GM12878 (cell line): ENCODE measurements at regions not wholly inside any gene's neighbourhood (a gene's known extent, or its start where the extent isn't known, plus 50 kb on each side); places are given as distances from the start of the nearest gene placed in this dataset.

Experiments
- ATAC-seq: fragments of 200-7000 bp; cut with Tn5 transposase; 3 replicates; pipeline ENCODE4 v1.9.1; 2020; ENCODE audit warnings: mild to moderate bottlenecking, moderate library complexity
- BruUV-seq: library from RNA; stranded (reverse); fragments of 400-500 nt; replicated peaks from 2 replicates; lab custom pipeline; 2021; lab: Mats Ljungman, UMichigan
- CTCF ChIA-PET: fragments of 300-600 bp; sonication (Branson Sonifier 250); formaldehyde crosslinking; extraction: SDS; loops from one replicate; lab custom pipeline; 2021; ENCODE audit warnings: inconsistent platforms; lab: Yijun Ruan, JAX
- POLR2A ChIA-PET: fragments of 350-600 bp; formaldehyde crosslinking; extraction: SDS; loops from one replicate; lab custom pipeline; 2021; ENCODE audit warnings: inconsistent platforms; lab: Charles Lee
- RAD21 ChIA-PET: fragments of 300-600 bp; sonication (Branson Sonifier 250); formaldehyde crosslinking; loops from one replicate; lab custom pipeline; 2023; ENCODE audit warnings: antibody characterized with exemption; ENCODE audit not compliant: unreplicated experiment; lab: Charles Lee
- SMC1A ChIA-PET: fragments of 300-600 bp; sonication (Branson Sonifier 250); formaldehyde crosslinking; loops from one replicate; lab custom pipeline; 2023; ENCODE audit not compliant: unreplicated experiment, uncharacterized antibody; lab: Charles Lee
- DNase-seq: peaks from one replicate; pipeline ENCODE4 v3.0.0-alpha.2; 2011; ENCODE audit warnings: low read depth, low spot score
- FAIRE-seq: peaks from 3 replicates; lab custom pipeline; 2011; peaks lifted over from hg19 to GRCh38; lab: Jason Lieb, UNC
- H2AFZ ChIP-seq: 2 replicates; pipeline ENCODE4 v1.6.0; 2011; ENCODE audit warnings: low read depth, low read length, control low read depth; ENCODE audit not compliant: control insufficient read depth
- H3K27ac ChIP-seq: 2 replicates; pipeline ENCODE4 v1.5.1; 2011; ENCODE audit warnings: control low read depth; ENCODE audit not compliant: control insufficient read depth, insufficient read depth
- H3K27me3 ChIP-seq, 2 experiments: replicated peaks in 1 of 2; 2 replicates each; pipeline versions ENCODE4 v1.6.0 to v1.6.1; 2011; ENCODE audit warnings: low read length in 1 of 2; ENCODE audit not compliant: control insufficient read depth in 2 of 2, insufficient read depth in 2 of 2
- H3K36me3 ChIP-seq, 2 experiments: 2 replicates each; pipeline ENCODE4 v1.5.1; 2011; ENCODE audit warnings: low read length in 1 of 2; ENCODE audit not compliant: control insufficient read depth in 2 of 2, insufficient read depth in 2 of 2
- H3K4me1 ChIP-seq: 2 replicates; pipeline ENCODE4 v1.6.1; 2011; ENCODE audit warnings: mild to moderate bottlenecking, low read length, moderate library complexity, mixed read lengths; ENCODE audit not compliant: control insufficient read depth, insufficient read depth
- H3K4me2 ChIP-seq: 2 replicates; pipeline ENCODE4 v1.6.0; 2011; ENCODE audit warnings: control low read depth; ENCODE audit not compliant: control insufficient read depth, insufficient read depth
- H3K4me3 ChIP-seq: fragments of 200-600 bp; sonication (generic); 2 replicates; pipeline ENCODE4 v1.5.1; 2016
- H3K79me2 ChIP-seq: 2 replicates; pipeline ENCODE4 v1.6.0; 2011; ENCODE audit warnings: low read length; ENCODE audit not compliant: control insufficient read depth, insufficient read depth
- H3K9ac ChIP-seq: 2 replicates; pipeline ENCODE4 v1.8.0; 2011; ENCODE audit warnings: low read length, control low read depth, mixed read lengths; ENCODE audit not compliant: control insufficient read depth, insufficient read depth
- H3K9me3 ChIP-seq: replicated peaks from 3 replicates; pipeline ENCODE4 v1.5.1; 2011; ENCODE audit warnings: mild to moderate bottlenecking, low read length; ENCODE audit not compliant: control insufficient read depth, insufficient read depth
- H4K20me1 ChIP-seq: 2 replicates; pipeline ENCODE4 v1.6.0; 2011; ENCODE audit not compliant: control insufficient read depth, insufficient read depth
- BRCA1 ChIP-seq: IDR thresholded peaks from 2 replicates; pipeline ENCODE4 v1.6.1; 2011; ENCODE audit warnings: low read depth, low read length, improper control_type of control experiment
- CHD2 ChIP-seq: IDR thresholded peaks from 2 replicates; pipeline ENCODE4 v1.6.1; 2011; ENCODE audit warnings: low read depth, low read length, improper control_type of control experiment, borderline replicate concordance
- FOXK2 ChIP-seq: fragments of 450-650 bp; IDR thresholded peaks from 2 replicates; pipeline ENCODE4 v1.6.1; 2017; ENCODE audit warnings: mild to moderate bottlenecking, moderate library complexity
- RFX5 ChIP-seq: IDR thresholded peaks from 2 replicates; pipeline ENCODE4 v1.6.1; 2011; ENCODE audit warnings: low read depth, low read length, improper control_type of control experiment
- RUNX3 ChIP-seq: IDR thresholded peaks from 2 replicates; pipeline ENCODE4 v1.6.1; 2012; ENCODE audit warnings: low read length, inconsistent platforms
- STAT3 ChIP-seq: IDR thresholded peaks from 2 replicates; pipeline ENCODE4 v1.6.1; 2011; ENCODE audit warnings: low read depth, low read length, improper control_type of control experiment
- ZBTB33 ChIP-seq: fragments of 450-650 bp; IDR thresholded peaks from 2 replicates; pipeline ENCODE4 v1.6.1; 2017; ENCODE audit warnings: mild to moderate bottlenecking
- WGBS: methylation state at CpG from one replicate; pipeline ENCODE4 v1.1.6; 2016; ENCODE audit warnings: low lambda C conversion rate; ENCODE audit not compliant: insufficient replicate concordance, insufficient coverage; ENCODE audit errors: missing lambda C conversion rate; 5-methylcytosine and 5-hydroxymethylcytosine counted together
- in situ Hi-C: fragments of 300-500 bp; cut with MboI; formaldehyde crosslinking; loops from 9 replicates; pipeline ENCODE4 v1.14.3; 2018; ENCODE audit warnings: mixed read lengths
- intact Hi-C: fragments of 100-400 bp; cut with micrococcal nuclease; formaldehyde crosslinking; loops from one replicate; pipeline ENCODE4 v1.14.2; 2022; ENCODE audit not compliant: unreplicated experiment

- H2AFZ ChIP-seq = no peak overlapping the region
- no peaks in the 10 kb centered on the region for H3K9me3 ChIP-seq
- ChIA-PET SMC1A (no interaction called here), POLR2A (no interaction called here), CTCF (no interaction called here), RAD21 (no interaction called here)
- no peaks in the 10 kb centered on the region for H3K36me3 ChIP-seq
- DNase-seq = no peak
- WGBS = 5% methylated on average over 3 of the region's 3 CpGs
- in situ Hi-C loops = no loop called here
- no peak overlapping the region for H3K4me2 ChIP-seq
- H3K27ac ChIP-seq = no peak overlapping the region
- no peaks in the 10 kb centered on the region for H3K4me1 ChIP-seq
- H3K27me3 ChIP-seq = no peaks in the 10 kb centered on the region
- TF ChIP-seq RUNX3 (no peak), RFX5 (no peak), STAT3 (no peak), BRCA1 (no peak), FOXK2 (no peak), ZBTB33 (no peak), CHD2 (no peak)
- intact Hi-C loops = no loop called here
- ATAC-seq = no peak
- no peaks in the 10 kb centered on the region for H3K79me2 ChIP-seq
- FAIRE-seq = no peak
- no TSS peak for BruUV-seq
- H4K20me1 ChIP-seq = no peaks in the 10 kb centered on the region
- no peak overlapping the region for H3K9ac ChIP-seq
- no peak overlapping the region for H3K4me3 ChIP-seq
These were observed 631.1 kb upstream of the FAT1 start for GRCh38 chr4:187354740-187355139.
